Transverse colon (tissue), 4 donors: ENCODE measurements at regions not wholly inside any gene's neighbourhood (a gene's known extent, or its start where the extent isn't known, plus 50 kb on each side); places are given as distances from the start of the nearest gene placed in this dataset.

ENCODE experiments used
- DNase-seq: peaks from one replicate; pipeline ENCODE4 v3.0.0-alpha.2; 2019
- H3K27ac ChIP-seq, 4 donors: fragments of 200-600 bp; sonication (generic); 2 replicates each; pipeline ENCODE4 v1.5.1; 2016 to 2018; ENCODE audit warnings: inconsistent platforms in 4 of 4
- H3K27me3 ChIP-seq: fragments of 200-600 bp; sonication (generic); 2 replicates; pipeline ENCODE4 v1.5.1; 2017; ENCODE audit warnings: inconsistent platforms
- H3K36me3 ChIP-seq, 4 donors: fragments of 200-600 bp; sonication (generic); 2 replicates each; pipeline ENCODE4 v1.5.1; 2017 to 2019; ENCODE audit warnings: inconsistent platforms in 4 of 4
- H3K4me1 ChIP-seq, 4 donors: fragments of 200-600 bp; sonication (generic); 2 replicates each; pipeline ENCODE4 v1.5.1; 2017 to 2020; ENCODE audit warnings: inconsistent platforms in 4 of 4
- H3K4me3 ChIP-seq, 4 donors: fragments of 200-600 bp; sonication (generic); 1 replicate in 1 of 4; 2 replicates in 3 of 4; pipeline versions ENCODE4 v1.5.1 to v1.6.1; 2017 to 2019; ENCODE audit warnings: inconsistent platforms in 4 of 4
- H3K9me3 ChIP-seq, 2 donors: fragments of 200-600 bp; sonication (generic); 2 replicates each; pipeline ENCODE4 v1.5.1; 2017 to 2019; ENCODE audit warnings: inconsistent platforms in 2 of 2
- EP300 ChIP-seq: sonication (generic); formaldehyde crosslinking; IDR thresholded peaks from one replicate; pipeline ENCODE4 v1.6.1; 2017; ENCODE audit warnings: antibody characterized with exemption, low read depth
- POLR2A ChIP-seq: fragments of 450-650 bp; IDR thresholded peaks from one replicate; pipeline ENCODE4 v1.6.1; 2016; ENCODE audit warnings: antibody characterized with exemption, mild to moderate bottlenecking, moderate library complexity
- POLR2AphosphoS5 ChIP-seq, 3 donors: sonication (generic); formaldehyde crosslinking; IDR thresholded peaks; one replicate each; pipeline ENCODE4 v1.6.1; 2016; ENCODE audit warnings: antibody characterized with exemption in 3 of 3
- WGBS, 2 donors: methylation state at CpG; one replicate each; pipeline ENCODE4 v1.1.5; 2018; ENCODE audit warnings: low coverage in 1 of 2; 5-methylcytosine and 5-hydroxymethylcytosine counted together
- in situ Hi-C, 4 donors: fragments of 200-750 bp; cut with MboI; loops; one replicate each; pipeline versions ENCODE4 v1.15.0 to v1.15.1; 2017; ENCODE audit warnings: low sequenced_read_pairs in 3 of 4, low pct_ligation_motif_present in 1 of 4, low pct_unique_long_range_greater_than_20kb in 1 of 4
- intact Hi-C: fragments of 100-400 bp; cut with DNase I; formaldehyde crosslinking; loops from one replicate; pipeline ENCODE4 v1.15.1; 2023; ENCODE audit warnings: low total_unique reads
- TF ChIP-seq, protein P1 (sequence below), 5 experiments: fragments of 200-600 bp in 3 of 5; fragments of 450-650 bp in 2 of 5; sonication (generic) in 3 of 5; IDR thresholded peaks; 1 replicate in 2 of 5; 2 replicates in 3 of 5; pipeline ENCODE4 v1.5.1; 2016 to 2017; ENCODE audit warnings: antibody characterized with exemption in 5 of 5, inconsistent platforms in 3 of 5, mild to moderate bottlenecking in 2 of 5, moderate library complexity in 1 of 5

DNA sequence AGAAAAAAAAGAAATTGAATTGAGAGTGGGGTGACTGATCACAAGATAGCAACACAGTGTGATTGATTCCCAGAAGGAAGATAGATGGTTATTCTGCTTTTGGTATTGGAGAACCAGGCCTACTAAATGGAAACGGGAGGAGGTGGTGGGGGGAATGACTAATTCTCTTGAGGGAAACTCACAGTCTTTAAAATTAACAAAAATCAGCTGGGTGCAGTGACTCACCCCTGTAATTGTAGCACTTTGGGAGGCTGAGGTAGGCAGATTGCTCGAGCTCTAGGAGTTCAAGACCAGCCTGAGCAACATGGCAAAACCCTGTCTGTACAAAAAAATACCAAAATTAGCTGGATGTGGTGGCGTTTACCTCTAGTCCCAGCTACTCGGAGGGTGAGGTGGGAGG is 134.6 kb upstream of the PDE4B start:
- 70 to 88% methylated on average over 4 of the region's 4 CpGs for WGBS, 2 donors
- in situ Hi-C loops, result no loop called here
- DNase-seq, result no peak
- TF ChIP-seq EP300, result no peak
- no peak for TF ChIP-seq POLR2AphosphoS5 (IDR thresholded peaks at IDR 0.05)
- TF ChIP-seq POLR2A, result no peak
- TF ChIP-seq, protein P1, sequence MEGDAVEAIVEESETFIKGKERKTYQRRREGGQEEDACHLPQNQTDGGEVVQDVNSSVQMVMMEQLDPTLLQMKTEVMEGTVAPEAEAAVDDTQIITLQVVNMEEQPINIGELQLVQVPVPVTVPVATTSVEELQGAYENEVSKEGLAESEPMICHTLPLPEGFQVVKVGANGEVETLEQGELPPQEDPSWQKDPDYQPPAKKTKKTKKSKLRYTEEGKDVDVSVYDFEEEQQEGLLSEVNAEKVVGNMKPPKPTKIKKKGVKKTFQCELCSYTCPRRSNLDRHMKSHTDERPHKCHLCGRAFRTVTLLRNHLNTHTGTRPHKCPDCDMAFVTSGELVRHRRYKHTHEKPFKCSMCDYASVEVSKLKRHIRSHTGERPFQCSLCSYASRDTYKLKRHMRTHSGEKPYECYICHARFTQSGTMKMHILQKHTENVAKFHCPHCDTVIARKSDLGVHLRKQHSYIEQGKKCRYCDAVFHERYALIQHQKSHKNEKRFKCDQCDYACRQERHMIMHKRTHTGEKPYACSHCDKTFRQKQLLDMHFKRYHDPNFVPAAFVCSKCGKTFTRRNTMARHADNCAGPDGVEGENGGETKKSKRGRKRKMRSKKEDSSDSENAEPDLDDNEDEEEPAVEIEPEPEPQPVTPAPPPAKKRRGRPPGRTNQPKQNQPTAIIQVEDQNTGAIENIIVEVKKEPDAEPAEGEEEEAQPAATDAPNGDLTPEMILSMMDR (IDR thresholded peaks at IDR 0.05), result no peak
- intact Hi-C loops, result no loop called here
- H3K27ac ChIP-seq, result no peak overlapping the region
- H3K36me3 ChIP-seq, result no peaks in the 10 kb centered on the region
- H3K27me3 ChIP-seq, result no peaks in the 10 kb centered on the region
- H3K4me1 ChIP-seq, result no peaks in the 10 kb centered on the region
- H3K9me3 ChIP-seq, result no peaks in the 10 kb centered on the region
- H3K4me3 ChIP-seq, result no peak overlapping the region

DNA sequence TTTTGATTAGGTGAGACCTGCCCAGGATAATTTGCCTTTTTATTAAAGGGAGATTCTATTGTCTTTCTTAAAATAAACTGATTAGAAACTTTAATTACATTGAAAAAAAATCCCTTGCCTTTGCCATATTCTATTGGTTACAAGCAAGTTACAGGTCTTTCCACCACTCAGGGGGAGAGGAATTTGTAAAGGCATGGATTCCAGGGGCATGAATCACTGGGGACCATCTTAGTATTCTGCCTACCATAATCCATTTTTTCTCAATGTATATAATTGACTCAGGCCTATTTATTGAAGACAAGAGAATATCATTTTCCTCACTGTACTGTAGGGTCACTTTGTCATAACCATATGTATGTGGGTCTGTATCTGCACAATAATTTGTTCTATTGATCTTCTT is 124.3 kb upstream of the PDE4B start:
- H3K4me1 ChIP-seq, result no peaks in the 10 kb centered on the region

DNA sequence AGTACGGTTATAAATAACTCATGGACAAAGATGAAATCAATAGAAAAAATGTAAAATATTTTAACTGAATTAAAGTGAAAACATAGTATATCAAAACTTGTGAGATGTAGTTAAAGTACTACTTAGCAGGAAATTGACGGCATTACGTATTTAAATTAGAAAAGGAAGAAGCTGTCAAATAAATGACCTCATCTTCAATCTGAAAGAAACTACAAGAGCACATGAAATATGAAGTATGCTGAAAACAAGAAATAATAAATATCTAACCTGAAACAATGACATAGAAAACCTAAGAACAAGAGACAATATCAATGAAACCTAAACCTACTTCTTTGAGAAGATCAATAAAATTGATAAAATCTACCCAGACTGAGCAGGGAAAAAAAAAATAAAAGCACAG is 122.2 kb upstream of the PDE4B start:
- Histone ChIP-seq H3K4me1 (no peaks in the 10 kb centered on the region), H3K36me3 (no peaks in the 10 kb centered on the region), H3K9me3 (peaks cover 0 to 7% of the 10 kb centered on the region in 2 donors), H3K4me3 (no peak overlapping the region), H3K27ac (no peak overlapping the region), H3K27me3 (peaks cover 3% of the 10 kb centered on the region)
- DNase-seq, result no peak
- intact Hi-C loops (no loop called here), in situ Hi-C loops (no loop called here)
- WGBS, 2 donors, result 78 to 96% methylated on average over 3 of the region's 3 CpGs
- TF ChIP-seq POLR2A (no peak), EP300 (no peak), POLR2AphosphoS5 (IDR thresholded peaks at IDR 0.05) (no peak)
- TF ChIP-seq, protein P1 (IDR thresholded peaks at IDR 0.05), result no peak

More for the DNA sequence above, 124.3 kb upstream of the PDE4B start:
- H3K9me3 ChIP-seq, result peaks cover 0 to 7% of the 10 kb centered on the region in 2 donors
- intact Hi-C loops (no loop called here), in situ Hi-C loops (no loop called here)
- H3K27ac ChIP-seq, result no peak overlapping the region
- H3K27me3 ChIP-seq, result peaks cover 3% of the 10 kb centered on the region
- H3K4me3 ChIP-seq, result no peak overlapping the region
- TF ChIP-seq POLR2AphosphoS5 (IDR thresholded peaks at IDR 0.05), result no peak
- TF ChIP-seq EP300, result no peak
- TF ChIP-seq, protein P1 (IDR thresholded peaks at IDR 0.05), result no peak
- no peak for TF ChIP-seq POLR2A
- H3K36me3 ChIP-seq, result no peaks in the 10 kb centered on the region
- no peak for DNase-seq

DNA sequence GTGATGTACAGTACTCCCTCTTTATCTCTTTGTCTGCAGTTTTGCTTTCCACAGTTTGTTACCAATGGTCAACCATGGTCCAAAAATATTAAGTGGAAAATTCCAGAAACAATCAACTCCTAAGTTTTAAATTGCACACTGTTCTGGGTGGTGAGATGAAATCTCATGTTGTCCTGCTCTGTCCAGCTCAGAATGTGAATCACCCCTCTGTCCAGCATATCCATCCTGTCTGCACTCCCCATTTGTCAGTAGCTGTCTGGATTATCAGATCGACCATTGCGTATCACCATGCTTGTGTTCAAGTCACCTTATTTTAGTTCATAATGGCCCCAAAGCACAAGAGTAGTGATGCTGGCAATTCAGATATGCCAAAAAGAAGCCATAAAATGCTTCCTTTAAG is 118.2 kb upstream of the PDE4B start:
- no peak overlapping the region for H3K4me3 ChIP-seq
- H3K27ac ChIP-seq, result no peak overlapping the region
- intact Hi-C loops, result no loop called here
- in situ Hi-C loops, result no loop called here
- TF ChIP-seq EP300, result no peak
- TF ChIP-seq, protein P1 (IDR thresholded peaks at IDR 0.05), result no peak
- TF ChIP-seq POLR2A, result no peak
- no peak for TF ChIP-seq POLR2AphosphoS5 (IDR thresholded peaks at IDR 0.05)
- H3K36me3 ChIP-seq, result no peaks in the 10 kb centered on the region
- no peak for DNase-seq
- H3K27me3 ChIP-seq, result no peaks in the 10 kb centered on the region
- no peaks in the 10 kb centered on the region for H3K4me1 ChIP-seq
- WGBS, 2 donors, result 95% methylated on average over 2 of the region's 2 CpGs; no CpG with 5 or more reads in 1 of the 2 donors
- no peaks in the 10 kb centered on the region for H3K9me3 ChIP-seq
